ENCODE measurements at regions not wholly inside any gene's neighbourhood (a gene's known extent, or its start where the extent isn't known, plus 50 kb on each side); places are given as distances from the start of the nearest gene placed in this dataset.

DNA sequence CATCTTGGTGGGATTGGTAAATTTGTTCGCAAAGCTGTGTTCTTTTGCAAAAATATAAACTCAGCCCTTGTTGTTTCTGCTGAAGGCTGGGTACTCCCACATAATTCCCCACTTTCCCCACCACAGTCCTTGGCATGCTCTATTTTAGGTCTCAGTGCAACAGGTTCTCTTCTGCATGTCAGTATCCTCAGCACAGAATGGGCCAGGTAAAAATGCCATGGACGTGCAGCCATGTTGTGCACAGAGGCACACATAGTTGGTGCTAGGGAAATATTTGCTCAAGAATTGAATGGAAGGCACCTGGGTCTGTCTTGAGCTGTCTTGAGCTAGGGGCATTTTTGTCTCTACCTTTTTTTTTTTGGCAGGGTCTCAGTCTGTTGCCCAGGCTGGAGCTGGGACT is 87.8 kb upstream of the LHX5 start:
- no peak overlapping the region for H3K4me3 ChIP-seq (replicated peaks; ENCODE audit: low read depth, low read length)
- TF ChIP-seq, protein P1, sequence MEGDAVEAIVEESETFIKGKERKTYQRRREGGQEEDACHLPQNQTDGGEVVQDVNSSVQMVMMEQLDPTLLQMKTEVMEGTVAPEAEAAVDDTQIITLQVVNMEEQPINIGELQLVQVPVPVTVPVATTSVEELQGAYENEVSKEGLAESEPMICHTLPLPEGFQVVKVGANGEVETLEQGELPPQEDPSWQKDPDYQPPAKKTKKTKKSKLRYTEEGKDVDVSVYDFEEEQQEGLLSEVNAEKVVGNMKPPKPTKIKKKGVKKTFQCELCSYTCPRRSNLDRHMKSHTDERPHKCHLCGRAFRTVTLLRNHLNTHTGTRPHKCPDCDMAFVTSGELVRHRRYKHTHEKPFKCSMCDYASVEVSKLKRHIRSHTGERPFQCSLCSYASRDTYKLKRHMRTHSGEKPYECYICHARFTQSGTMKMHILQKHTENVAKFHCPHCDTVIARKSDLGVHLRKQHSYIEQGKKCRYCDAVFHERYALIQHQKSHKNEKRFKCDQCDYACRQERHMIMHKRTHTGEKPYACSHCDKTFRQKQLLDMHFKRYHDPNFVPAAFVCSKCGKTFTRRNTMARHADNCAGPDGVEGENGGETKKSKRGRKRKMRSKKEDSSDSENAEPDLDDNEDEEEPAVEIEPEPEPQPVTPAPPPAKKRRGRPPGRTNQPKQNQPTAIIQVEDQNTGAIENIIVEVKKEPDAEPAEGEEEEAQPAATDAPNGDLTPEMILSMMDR (IDR thresholded peaks at IDR 0.05; ENCODE audit: low read length, missing control alignments), result no peak
- DNase-seq (ENCODE audit: low read depth), result no peak

GRCh38 chr12:113555226-113555625 is 83.6 kb upstream of the LHX5 start:
- TF ChIP-seq, protein P1 (IDR thresholded peaks at IDR 0.05; ENCODE audit: low read length, missing control alignments), result no peak
- H3K4me3 ChIP-seq (replicated peaks; ENCODE audit: low read depth, low read length), result no peak overlapping the region
- DNase-seq (ENCODE audit: low read depth), result no peak

GRCh38 chr12:113552760-113553159 is 81.1 kb upstream of the LHX5 start:
- H3K4me3 ChIP-seq (replicated peaks; ENCODE audit: low read depth, low read length), result no peak overlapping the region
- TF ChIP-seq, protein P1 (IDR thresholded peaks at IDR 0.05; ENCODE audit: low read length, missing control alignments), result no peak
- DNase-seq (ENCODE audit: low read depth), result no peak

- no peak overlapping the region for H3K4me3 ChIP-seq (replicated peaks; ENCODE audit: low read depth, low read length)
- no peak for DNase-seq (ENCODE audit: low read depth)
- TF ChIP-seq, protein P1 (IDR thresholded peaks at IDR 0.05; ENCODE audit: low read length, missing control alignments), result no peak
Measured at GRCh38 chr12:113551563-113551962, 79.9 kb upstream of the LHX5 start.

- TF ChIP-seq, protein P1 (IDR thresholded peaks at IDR 0.05; ENCODE audit: low read length, missing control alignments), result no peak
- H3K4me3 ChIP-seq (replicated peaks; ENCODE audit: low read depth, low read length), result no peak overlapping the region
- DNase-seq (ENCODE audit: low read depth), result no peak
Measured at GRCh38 chr12:113548467-113548866, 76.8 kb upstream of the LHX5 start.

DNA sequence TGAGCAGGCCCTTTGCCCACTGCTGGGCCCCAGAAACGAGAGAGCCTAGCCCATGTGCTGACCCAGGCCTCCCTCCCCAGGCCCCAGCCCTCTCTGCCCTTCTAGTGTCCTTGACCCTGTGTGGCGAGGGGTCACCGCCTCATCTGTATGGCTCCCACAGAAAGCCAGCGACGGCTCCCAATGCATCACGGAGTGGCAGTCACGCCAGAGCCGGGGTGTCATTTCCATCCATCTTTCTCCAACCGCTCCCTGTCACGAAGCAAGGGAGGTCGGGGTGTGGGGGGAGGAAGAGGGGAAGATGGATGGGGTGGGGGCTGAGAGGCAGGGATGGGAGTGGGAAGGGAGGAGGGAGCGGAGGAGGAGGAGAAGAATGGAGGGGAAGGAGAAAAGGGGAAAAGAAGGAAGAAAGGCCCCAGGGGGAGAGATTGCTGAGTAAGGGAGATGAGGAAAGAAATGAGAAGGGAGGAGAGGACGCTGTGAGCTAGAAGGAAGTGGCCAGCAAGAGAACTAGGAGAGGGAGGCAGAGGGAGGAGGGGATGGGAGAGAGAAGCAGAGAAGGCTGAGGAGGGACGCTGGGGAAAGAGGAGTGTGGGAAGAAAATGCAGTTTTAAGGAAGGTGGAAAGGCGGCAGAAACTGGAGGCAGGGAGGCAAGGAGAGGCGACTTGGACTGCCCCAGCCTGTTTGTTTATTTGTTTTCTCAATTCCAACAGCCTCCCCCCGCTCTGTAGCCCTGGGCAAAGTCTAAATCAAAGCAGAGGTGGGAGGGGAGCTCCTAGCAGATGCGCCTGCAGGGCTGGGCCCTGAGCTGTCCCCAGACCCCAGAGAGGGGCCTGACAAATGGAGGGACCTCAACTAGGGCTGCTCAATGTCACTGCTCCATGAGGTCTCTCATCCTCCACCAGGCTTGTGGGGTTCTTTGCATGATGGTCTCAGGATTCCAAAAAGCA is 75.5 kb upstream of the LHX5 start:
- no peak for DNase-seq (ENCODE audit: low read depth)
- H3K4me3 ChIP-seq (replicated peaks; ENCODE audit: low read depth, low read length), result no peak overlapping the region
- TF ChIP-seq, protein P1 (IDR thresholded peaks at IDR 0.05; ENCODE audit: low read length, missing control alignments), result no peak

DNA sequence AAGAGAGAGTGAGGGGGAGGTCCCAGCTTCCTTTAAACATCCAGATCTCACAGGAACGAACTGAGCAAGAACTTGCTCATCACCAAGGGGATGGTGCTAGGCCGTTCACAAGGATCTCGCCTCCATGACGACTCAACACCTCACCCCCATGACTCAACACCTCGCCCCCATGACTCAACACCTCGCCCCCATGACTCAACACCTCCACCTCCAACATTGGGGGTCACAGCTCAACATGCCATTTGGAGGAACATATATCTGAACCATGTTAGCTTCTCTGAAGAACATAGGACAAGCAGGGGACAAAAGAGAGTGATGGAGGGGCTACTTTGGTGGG is 66.0 kb upstream of the LHX5 start:
- H3K4me3 ChIP-seq (replicated peaks; ENCODE audit: low read depth, low read length), result no peak overlapping the region
- TF ChIP-seq, protein P1 (IDR thresholded peaks at IDR 0.05; ENCODE audit: low read length, missing control alignments), result no peak
- no peak for DNase-seq (ENCODE audit: low read depth)
